GM23338 (cell line): ENCODE measurements at regions not wholly inside any gene's neighbourhood (a gene's known extent, or its start where the extent isn't known, plus 50 kb on each side); places are given as distances from the start of the nearest gene placed in this dataset.

Experiments used
- ATAC-seq: fragments of 200-7000 bp; cut with Tn5 transposase; 3 replicates; pipeline ENCODE4 v1.9.1; 2020
- DNase-seq: peaks from one replicate; pipeline ENCODE4 v3.0.0-alpha.2; 2015; ENCODE audit warnings: low spot score
- H2AFZ ChIP-seq: fragments of 200-600 bp; sonication (generic); 2 replicates; pipeline ENCODE4 v1.8.0; 2016; ENCODE audit warnings: antibody characterized with exemption, mild to moderate bottlenecking, moderate library complexity
- H3F3A ChIP-seq: fragments of 200-600 bp; sonication (generic); replicated peaks from 2 replicates; pipeline ENCODE4 v1.8.0; 2017; ENCODE audit warnings: antibody characterized with exemption, mixed run types, low read depth
- H3K27ac ChIP-seq: fragments of 200-600 bp; sonication (generic); 2 replicates; pipeline ENCODE4 v1.6.1; 2016; ENCODE audit warnings: low read depth
- H3K27me3 ChIP-seq: fragments of 200-600 bp; sonication (generic); 2 replicates; pipeline ENCODE4 v1.8.0; 2016; ENCODE audit warnings: mild to moderate bottlenecking, mixed run types, moderate library complexity; ENCODE audit not compliant: insufficient read depth
- H3K36me3 ChIP-seq: fragments of 200-600 bp; sonication (generic); 2 replicates; pipeline ENCODE4 v1.8.0; 2016; ENCODE audit warnings: mild to moderate bottlenecking; ENCODE audit not compliant: insufficient read depth
- H3K4me1 ChIP-seq: fragments of 200-600 bp; sonication (generic); 2 replicates; pipeline ENCODE4 v1.8.0; 2016; ENCODE audit warnings: mild to moderate bottlenecking, moderate library complexity; ENCODE audit not compliant: insufficient read depth
- H3K4me2 ChIP-seq: fragments of 200-600 bp; sonication (generic); 2 replicates; pipeline ENCODE4 v1.7.1; 2017; ENCODE audit warnings: mixed run types
- H3K4me3 ChIP-seq: fragments of 200-600 bp; sonication (generic); 2 replicates; pipeline ENCODE4 v1.6.1; 2016; ENCODE audit warnings: mixed run types
- H3K79me2 ChIP-seq: fragments of 200-600 bp; sonication (generic); replicated peaks from 2 replicates; pipeline ENCODE4 v1.8.0; 2017; ENCODE audit warnings: mild to moderate bottlenecking; ENCODE audit not compliant: insufficient read depth
- H3K9me2 ChIP-seq: fragments of 200-600 bp; sonication (generic); 2 replicates; pipeline ENCODE4 v1.8.0; 2017; ENCODE audit not compliant: insufficient read depth
- H4K20me1 ChIP-seq: fragments of 200-600 bp; sonication (generic); replicated peaks from 2 replicates; pipeline ENCODE4 v1.8.0; 2017; ENCODE audit warnings: mild to moderate bottlenecking; ENCODE audit not compliant: insufficient read depth
- H3K27ac Mint-ChIP-seq: 2 replicates; pipeline ENCODE4 v1.8.0; 2020; ENCODE audit warnings: inconsistent platforms, mild to moderate bottlenecking, moderate library complexity, mixed read lengths
- H3K27me3 Mint-ChIP-seq: 3 replicates; pipeline ENCODE4 v1.8.0; 2022; ENCODE audit warnings: low read depth, mild to moderate bottlenecking, moderate library complexity, mixed read lengths, inconsistent platforms; ENCODE audit not compliant: insufficient read depth, poor library complexity
- H3K36me3 Mint-ChIP-seq: 3 replicates; pipeline ENCODE4 v1.8.0; 2021; ENCODE audit warnings: low read depth, mild to moderate bottlenecking, inconsistent platforms, moderate library complexity, mixed read lengths
- H3K4me1 Mint-ChIP-seq: 3 replicates; pipeline ENCODE4 v1.8.0; 2020; ENCODE audit warnings: mild to moderate bottlenecking, inconsistent platforms, mixed read lengths
- H3K4me3 Mint-ChIP-seq: 3 replicates; pipeline ENCODE4 v1.8.0; 2021; ENCODE audit warnings: moderate library complexity, mild to moderate bottlenecking, inconsistent platforms, mixed read lengths
- H3K9me3 Mint-ChIP-seq: 3 replicates; pipeline ENCODE4 v1.8.0; 2020; ENCODE audit warnings: moderate library complexity, mild to moderate bottlenecking, inconsistent platforms, mixed read lengths
- CREB1 ChIP-seq: fragments of 250-450 bp; sonication (Bioruptor Pico); IDR thresholded peaks from 2 replicates; pipeline ENCODE4 v1.5.0; 2020; ENCODE audit warnings: low read depth, mild to moderate bottlenecking, moderate library complexity
- CTCF ChIP-seq, 2 experiments: fragments of 200-600 bp in 1 of 2; sonication (generic) in 1 of 2; conservative IDR thresholded peaks; 2 replicates each; pipeline versions ENCODE4 v1.5.1 to v1.6.1; 2016 to 2017; ENCODE audit warnings: antibody characterized with exemption in 2 of 2, low read depth in 2 of 2, mild to moderate bottlenecking in 2 of 2, moderate library complexity in 1 of 2
- NANOG ChIP-seq: IDR thresholded peaks from 2 replicates; pipeline ENCODE4 v1.6.1; 2016; ENCODE audit warnings: antibody characterized with exemption, borderline replicate concordance
- POLR2AphosphoS5 ChIP-seq: IDR thresholded peaks from 2 replicates; pipeline ENCODE4 v1.6.1; 2016; ENCODE audit warnings: antibody characterized with exemption, low read depth
- STAT1 ChIP-seq: IDR thresholded peaks from one replicate; pipeline ENCODE4 v1.6.1; 2016; ENCODE audit warnings: antibody characterized with exemption; ENCODE audit not compliant: unreplicated experiment
- ZNF331 ChIP-seq: fragments of 250-450 bp; sonication (Bioruptor Pico); IDR thresholded peaks from 2 replicates; pipeline ENCODE4 v1.5.0; 2020; ENCODE audit warnings: low read depth, mild to moderate bottlenecking, moderate library complexity
- ZNF462 ChIP-seq: fragments of 250-450 bp; sonication (Bioruptor Pico); IDR thresholded peaks from 2 replicates; pipeline ENCODE4 v1.5.0; 2020; ENCODE audit warnings: mild to moderate bottlenecking, moderate library complexity

- Mint-ChIP-seq H3K4me3 (no peak overlapping the region), H3K4me1 (peaks cover 14% of the 10 kb centered on the region), H3K9me3 (peaks cover 22% of the 10 kb centered on the region), H3K27ac (no peak overlapping the region), H3K27me3 (peaks cover 4% of the 10 kb centered on the region), H3K36me3 (peaks cover 7% of the 10 kb centered on the region; the same call in 2 of the 3 replicates)
- Histone ChIP-seq H3K79me2 (no peaks in the 10 kb centered on the region), H3F3A (no peaks in the 10 kb centered on the region), H4K20me1 (no peaks in the 10 kb centered on the region), H3K27ac (no peak overlapping the region), H3K27me3 (no peaks in the 10 kb centered on the region), H3K4me3 (no peak overlapping the region), H3K9me2 (0 out of 2 replicates have a peak, but pooled peaks cover 6% of the 10 kb centered on the region), H3K36me3 (no peaks in the 10 kb centered on the region), H3K4me1 (peaks cover 5% of the 10 kb centered on the region; the same call in 1 of the 2 replicates), H3K4me2 (no peak overlapping the region), H2AFZ (no peak overlapping the region)
- TF ChIP-seq ZNF331 (CRISPR knock-in tag) (no peak), ZNF462 (CRISPR knock-in tag) (no peak), STAT1 (no peak), CTCF (conservative IDR thresholded peaks at IDR 0.05; ENCODE audit: low read depth in 2 of 2) (no peak), POLR2AphosphoS5 (no peak), CREB1 (no peak), NANOG (no peak)
- DNase-seq, result no peak
- ATAC-seq, result no peak; the same call in 2 of the 3 replicates
These were observed 105.3 kb upstream of the OLIG2 start for GRCh38 chr21:32920474-32920873.
